Gastrocnemius medialis (tissue), 4 donors: ENCODE measurements at regions not wholly inside any gene's neighbourhood (a gene's known extent, or its start where the extent isn't known, plus 50 kb on each side); places are given as distances from the start of the nearest gene placed in this dataset.

Experiments used
- CTCF ChIP-seq, 5 experiments: fragments of 450-650 bp in 3 of 5; fragments of 200-600 bp in 2 of 5; sonication (generic) in 2 of 5; IDR thresholded peaks in 4 of 5; conservative IDR thresholded peaks in 1 of 5; 1 replicate in 4 of 5; 2 replicates in 1 of 5; pipeline ENCODE4 v1.5.1; 2016 to 2019; ENCODE audit warnings: antibody characterized with exemption in 5 of 5, mild to moderate bottlenecking in 3 of 5, moderate library complexity in 3 of 5
- POLR2A ChIP-seq, 2 donors: fragments of 450-650 bp; IDR thresholded peaks; one replicate each; pipeline ENCODE4 v1.6.1; 2017; ENCODE audit warnings: antibody characterized with exemption in 2 of 2, mild to moderate bottlenecking in 2 of 2, moderate library complexity in 2 of 2

GRCh38 chr14:84885061-84885460 is 644.9 kb upstream of the FLRT2 start:
- TF ChIP-seq CTCF (IDR thresholded peaks at IDR 0.05 in 4 of 5, conservative IDR thresholded peaks at IDR 0.05 in 1 of 5), result no peak
- TF ChIP-seq POLR2A (IDR thresholded peaks at IDR 0.05), result no peak
